MM.1S (cell line): ENCODE measurements at regions not wholly inside any gene's neighbourhood (a gene's known extent, or its start where the extent isn't known, plus 50 kb on each side); places are given as distances from the start of the nearest gene placed in this dataset.

Source experiments
- CTCF ChIP-seq: fragments of 300-600 bp; sonication (generic); IDR thresholded peaks from 2 replicates; pipeline ENCODE4 v1.5.1; 2016; ENCODE audit warnings: antibody characterized with exemption, low read length, mixed read lengths
- EZH2 ChIP-seq: fragments of 300-600 bp; sonication (generic); optimal IDR thresholded peaks from 2 replicates; pipeline ENCODE3; 2017; ENCODE audit warnings: low read depth, mild to moderate bottlenecking, antibody characterized with exemption, low read length, mixed read lengths

DNA sequence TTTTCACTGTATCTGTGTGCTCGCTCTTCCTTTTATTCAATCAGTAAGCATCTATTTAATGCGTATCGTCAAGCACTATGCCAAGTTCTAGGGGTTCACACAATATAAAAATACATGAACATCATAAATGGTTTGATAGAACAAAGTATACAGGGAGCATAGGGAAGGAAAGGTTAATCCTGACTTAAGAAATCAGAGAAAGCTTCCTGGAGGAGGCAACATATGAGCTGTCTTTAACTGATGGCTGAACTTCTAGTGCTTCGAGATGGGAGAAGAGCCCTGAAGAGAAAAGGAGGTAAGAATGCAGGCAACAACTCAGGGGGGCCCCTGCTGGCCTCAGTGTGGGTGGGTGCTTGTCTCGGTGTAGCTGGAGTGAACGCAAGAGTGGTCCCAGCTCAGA lies 63.6 kb upstream of the GALNT2 start:
- TF ChIP-seq EZH2 (no peak), CTCF (no peak)
